ENCODE measurements at regions not wholly inside any gene's neighbourhood (a gene's known extent, or its start where the extent isn't known, plus 50 kb on each side); places are given as distances from the start of the nearest gene placed in this dataset.

DNA sequence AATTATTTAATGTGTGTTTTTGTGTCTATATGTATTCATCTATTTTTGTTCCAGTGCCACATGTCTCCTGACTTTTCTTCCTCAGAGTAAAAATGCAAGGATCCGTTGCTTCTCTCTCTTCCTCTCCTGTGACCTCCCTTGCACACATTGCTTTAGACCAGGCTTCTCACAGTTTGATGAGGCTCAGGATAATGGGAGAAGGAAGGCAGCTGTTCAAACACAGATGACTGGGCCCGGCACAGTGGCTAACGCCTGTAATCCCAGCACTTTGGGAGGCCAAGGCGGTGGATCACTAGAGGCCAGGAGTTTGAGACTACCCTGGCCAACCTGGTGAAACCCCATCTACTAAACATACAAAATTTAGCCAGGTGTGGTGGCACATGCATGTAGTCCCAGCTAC, 241.9 kb downstream of the SAMD5 start:
- Mint-ChIP-seq H3K4me3 (no peak overlapping the region), H3K36me3 (no peaks in the 10 kb centered on the region), H3K9me3 (peaks cover 0 to 3% (median 0%) of the 10 kb centered on the region in 3 donors), H3K4me1 (no peaks in the 10 kb centered on the region), H3K27me3 (no peaks in the 10 kb centered on the region), H3K27ac (no peak overlapping the region)

GRCh38 chr6:147751232-147751631, 242.7 kb downstream of the SAMD5 start:
- no peaks in the 10 kb centered on the region for H3K4me1 Mint-ChIP-seq
- H3K27me3 Mint-ChIP-seq: no peaks in the 10 kb centered on the region
- peaks cover 0 to 3% (median 0%) of the 10 kb centered on the region in 3 donors for H3K9me3 Mint-ChIP-seq
- H3K27ac Mint-ChIP-seq: no peak overlapping the region
- no peak overlapping the region for H3K4me3 Mint-ChIP-seq
- H3K36me3 Mint-ChIP-seq: no peaks in the 10 kb centered on the region

- H3K4me3 Mint-ChIP-seq: no peak overlapping the region
- H3K9me3 Mint-ChIP-seq: peaks cover 0 to 3% (median 0%) of the 10 kb centered on the region in 3 donors
- no peaks in the 10 kb centered on the region for H3K4me1 Mint-ChIP-seq
- H3K36me3 Mint-ChIP-seq: no peaks in the 10 kb centered on the region
- H3K27me3 Mint-ChIP-seq: no peaks in the 10 kb centered on the region
- no peak overlapping the region for H3K27ac Mint-ChIP-seq
Observed at GRCh38 chr6:147752689-147753403, 244.4 kb downstream of the SAMD5 start.

GRCh38 chr6:147755999-147756398, 247.5 kb downstream of the SAMD5 start:
- Mint-ChIP-seq H3K4me1 (no peaks in the 10 kb centered on the region), H3K27ac (no peak overlapping the region), H3K27me3 (no peaks in the 10 kb centered on the region), H3K9me3 (no peaks in the 10 kb centered on the region), H3K36me3 (no peaks in the 10 kb centered on the region), H3K4me3 (no peak overlapping the region)

- H3K27ac Mint-ChIP-seq: no peak overlapping the region
- H3K4me3 Mint-ChIP-seq: no peak overlapping the region
- no peaks in the 10 kb centered on the region for H3K4me1 Mint-ChIP-seq
- H3K9me3 Mint-ChIP-seq: no peaks in the 10 kb centered on the region
- H3K27me3 Mint-ChIP-seq: no peaks in the 10 kb centered on the region
- no peaks in the 10 kb centered on the region for H3K36me3 Mint-ChIP-seq
Observed at GRCh38 chr6:147756891-147757290, 248.4 kb downstream of the SAMD5 start.

DNA sequence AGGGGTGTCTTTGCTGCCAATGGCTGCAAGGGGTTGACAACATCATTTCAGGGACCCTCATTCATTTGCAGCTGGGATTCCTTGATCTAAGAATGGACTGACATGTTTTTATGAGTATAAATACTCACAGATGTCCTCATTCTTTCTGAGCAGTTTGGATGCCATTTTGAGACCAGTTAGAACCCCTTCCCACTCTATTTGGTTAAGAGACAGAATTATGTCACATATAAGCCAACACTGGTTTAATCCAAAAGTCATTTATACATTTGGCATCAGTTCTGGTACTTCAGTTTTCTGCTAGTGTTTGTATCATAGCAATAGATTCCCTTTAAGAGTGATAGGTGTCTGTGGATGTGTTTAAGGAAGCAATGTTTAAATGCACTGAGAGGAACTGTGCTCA, 248.8 kb downstream of the SAMD5 start:
- no peaks in the 10 kb centered on the region for H3K4me1 Mint-ChIP-seq
- H3K27me3 Mint-ChIP-seq: no peaks in the 10 kb centered on the region
- H3K36me3 Mint-ChIP-seq: no peaks in the 10 kb centered on the region
- H3K27ac Mint-ChIP-seq: no peak overlapping the region
- no peak overlapping the region for H3K4me3 Mint-ChIP-seq
- no peaks in the 10 kb centered on the region for H3K9me3 Mint-ChIP-seq

DNA sequence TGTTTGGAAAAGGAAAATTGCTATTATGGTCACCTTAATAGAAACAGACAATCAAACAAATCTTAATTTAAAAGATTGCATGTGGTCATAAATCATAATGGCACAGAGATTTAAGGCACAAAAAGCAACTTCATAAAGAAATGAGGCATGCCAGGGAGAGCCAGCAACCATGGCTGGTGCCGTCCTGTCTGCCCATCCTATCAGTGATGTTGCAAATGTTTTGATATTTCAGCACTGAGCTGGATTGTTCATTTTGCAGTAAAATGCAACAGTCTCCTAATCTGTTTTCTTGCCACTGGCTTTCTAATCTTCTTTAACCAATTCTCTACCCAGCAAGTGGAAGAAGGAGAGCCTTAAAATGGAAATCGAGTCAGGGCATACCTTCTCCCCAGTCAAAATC, 249.8 kb downstream of the SAMD5 start:
- Mint-ChIP-seq H3K4me1 (no peaks in the 10 kb centered on the region), H3K36me3 (no peaks in the 10 kb centered on the region), H3K27me3 (no peaks in the 10 kb centered on the region), H3K4me3 (no peak overlapping the region), H3K9me3 (no peaks in the 10 kb centered on the region), H3K27ac (no peak overlapping the region)

GRCh38 chr6:147759093-147759492, 250.6 kb downstream of the SAMD5 start:
- H3K4me1 Mint-ChIP-seq: no peaks in the 10 kb centered on the region
- no peaks in the 10 kb centered on the region for H3K9me3 Mint-ChIP-seq
- no peak overlapping the region for H3K4me3 Mint-ChIP-seq
- H3K36me3 Mint-ChIP-seq: no peaks in the 10 kb centered on the region
- H3K27ac Mint-ChIP-seq: no peak overlapping the region
- H3K27me3 Mint-ChIP-seq: no peaks in the 10 kb centered on the region

- no peaks in the 10 kb centered on the region for H3K4me1 Mint-ChIP-seq
- H3K27ac Mint-ChIP-seq: no peak overlapping the region
- H3K27me3 Mint-ChIP-seq: no peaks in the 10 kb centered on the region
Observed at GRCh38 chr6:147759536-147759935, 251.0 kb downstream of the SAMD5 start.

DNA sequence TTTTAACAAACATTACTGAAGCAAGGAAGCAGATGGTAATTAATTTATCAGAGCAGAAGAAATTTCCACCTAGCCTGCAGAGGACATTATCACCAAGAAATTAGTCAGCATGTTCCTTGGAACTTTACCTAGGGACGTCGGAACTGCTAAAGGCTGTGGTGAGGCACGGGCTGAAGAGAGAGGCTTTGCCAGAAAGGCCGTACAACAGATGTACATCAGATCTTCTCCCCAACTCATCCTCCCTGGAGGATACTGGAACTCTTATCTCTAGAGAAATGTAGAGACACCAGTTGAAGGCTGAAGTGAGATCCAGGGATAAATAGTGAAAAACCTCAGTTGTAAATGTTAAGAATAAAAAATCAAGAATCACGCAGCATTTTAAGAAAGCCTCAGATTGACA, 257.1 kb downstream of the SAMD5 start:
- no peak overlapping the region for H3K27ac Mint-ChIP-seq
- H3K27me3 Mint-ChIP-seq: no peaks in the 10 kb centered on the region
- H3K4me3 Mint-ChIP-seq: no peak overlapping the region
- H3K4me1 Mint-ChIP-seq: no peaks in the 10 kb centered on the region
- peaks cover 0 to 4% (median 3%) of the 10 kb centered on the region in 3 donors for H3K9me3 Mint-ChIP-seq
- no peaks in the 10 kb centered on the region for H3K36me3 Mint-ChIP-seq

More at GRCh38 chr6:147759536-147759935, 251.0 kb downstream of the SAMD5 start:
- H3K9me3 Mint-ChIP-seq: no peaks in the 10 kb centered on the region
- H3K36me3 Mint-ChIP-seq: no peaks in the 10 kb centered on the region
- H3K4me3 Mint-ChIP-seq: no peak overlapping the region

- Mint-ChIP-seq H3K4me1 (no peaks in the 10 kb centered on the region), H3K36me3 (no peaks in the 10 kb centered on the region), H3K27ac (no peak overlapping the region), H3K27me3 (no peaks in the 10 kb centered on the region), H3K4me3 (no peak overlapping the region), H3K9me3 (peaks cover 3 to 7% (median 4%) of the 10 kb centered on the region in 3 donors)
Observed at GRCh38 chr6:147768969-147769368, 260.5 kb downstream of the SAMD5 start.

- H3K9me3 Mint-ChIP-seq: peaks cover 3 to 7% (median 4%) of the 10 kb centered on the region in 3 donors
Observed at GRCh38 chr6:147769496-147770087, 261.1 kb downstream of the SAMD5 start.

DNA sequence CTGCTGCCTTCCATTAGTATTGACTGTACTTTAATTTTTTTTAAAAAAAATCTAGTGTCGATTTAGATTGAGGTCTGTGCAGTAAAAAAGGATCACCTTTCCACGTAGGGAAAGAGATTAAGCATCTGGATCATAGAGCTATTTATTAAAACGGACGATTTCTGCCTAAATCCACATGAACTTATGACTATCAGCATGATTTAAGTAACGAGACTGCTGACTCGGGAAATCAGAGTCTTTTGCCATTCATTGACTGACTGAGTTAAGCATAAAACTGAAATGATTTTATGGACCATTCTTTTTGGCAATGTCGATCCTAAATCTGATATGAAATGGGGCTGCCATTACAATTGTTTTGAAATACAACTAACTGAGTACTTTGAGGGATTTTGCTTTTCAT, 261.7 kb downstream of the SAMD5 start:
- Mint-ChIP-seq H3K4me3 (no peak overlapping the region), H3K36me3 (no peaks in the 10 kb centered on the region), H3K27me3 (no peaks in the 10 kb centered on the region), H3K27ac (no peak overlapping the region), H3K4me1 (no peaks in the 10 kb centered on the region), H3K9me3 (peaks cover 3 to 7% (median 4%) of the 10 kb centered on the region in 3 donors)

More at GRCh38 chr6:147769496-147770087, 261.1 kb downstream of the SAMD5 start:
- Mint-ChIP-seq H3K36me3 (no peaks in the 10 kb centered on the region), H3K4me1 (no peaks in the 10 kb centered on the region), H3K4me3 (no peak overlapping the region), H3K27ac (no peak overlapping the region), H3K27me3 (no peaks in the 10 kb centered on the region)

- H3K9me3 Mint-ChIP-seq: peaks cover 0 to 7% (median 0%) of the 10 kb centered on the region in 3 donors
- H3K4me3 Mint-ChIP-seq: no peak overlapping the region
- H3K4me1 Mint-ChIP-seq: no peaks in the 10 kb centered on the region
- H3K27me3 Mint-ChIP-seq: no peaks in the 10 kb centered on the region
- no peaks in the 10 kb centered on the region for H3K36me3 Mint-ChIP-seq
- H3K27ac Mint-ChIP-seq: no peak overlapping the region
Observed at GRCh38 chr6:147772724-147773123, 264.2 kb downstream of the SAMD5 start.

GRCh38 chr6:147774856-147775255, 266.4 kb downstream of the SAMD5 start:
- no peaks in the 10 kb centered on the region for H3K4me1 Mint-ChIP-seq

DNA sequence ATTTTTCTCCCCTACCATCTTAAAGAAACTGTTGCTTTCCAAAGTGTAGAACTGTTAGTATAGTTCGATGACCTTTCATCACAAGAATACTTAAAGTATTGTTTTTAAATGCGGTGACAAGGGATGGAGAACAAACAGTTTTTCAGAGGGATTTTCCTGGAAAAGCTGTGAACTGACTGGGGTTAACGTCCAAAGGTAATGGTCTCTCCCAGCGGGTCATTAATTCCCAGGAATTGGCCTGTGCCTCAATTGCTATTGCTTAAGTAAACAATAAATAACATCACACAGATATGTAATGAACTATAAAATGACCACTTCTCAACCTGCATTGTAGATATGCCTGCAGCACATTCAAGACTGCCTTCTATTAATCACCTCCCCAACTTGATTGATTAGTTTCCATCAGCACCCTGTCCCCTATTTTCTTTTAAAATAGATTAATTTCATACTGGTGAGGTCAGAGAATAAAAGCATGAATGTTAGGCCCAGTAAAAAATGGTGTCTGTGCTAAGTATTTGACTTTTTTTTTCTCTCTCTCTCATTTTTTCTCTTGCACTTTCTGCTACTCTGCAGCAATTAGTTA, 268.2 kb downstream of the SAMD5 start:
- Mint-ChIP-seq H3K4me3 (no peak overlapping the region), H3K9me3 (peaks cover 0 to 7% (median 0%) of the 10 kb centered on the region in 3 donors)

More at GRCh38 chr6:147774856-147775255, 266.4 kb downstream of the SAMD5 start:
- Mint-ChIP-seq H3K4me3 (no peak overlapping the region), H3K9me3 (peaks cover 0 to 7% (median 0%) of the 10 kb centered on the region in 3 donors), H3K27ac (no peak overlapping the region), H3K27me3 (no peaks in the 10 kb centered on the region), H3K36me3 (no peaks in the 10 kb centered on the region)

More for the DNA sequence above, 268.2 kb downstream of the SAMD5 start:
- no peak overlapping the region for H3K27ac Mint-ChIP-seq
- no peaks in the 10 kb centered on the region for H3K4me1 Mint-ChIP-seq
- H3K27me3 Mint-ChIP-seq: no peaks in the 10 kb centered on the region
- no peaks in the 10 kb centered on the region for H3K36me3 Mint-ChIP-seq
